ENCODE measurements at regions not wholly inside any gene's neighbourhood (a gene's known extent, or its start where the extent isn't known, plus 50 kb on each side); places are given as distances from the start of the nearest gene placed in this dataset.
A peak's percentile ranks its signal among the peaks of the same experiment; 100 is the strongest.

- peaks cover 1 to 30% (median 16%) of the 10 kb centered on the region in 5 experiments for H3K9me3 ChIP-seq (ENCODE audit: control extremely low read depth in 1 of 5, control insufficient read depth in 4 of 5, insufficient read depth in 2 of 5, low read depth in 1 of 5, low read length in 4 of 5)
- no peak for DNase-seq
- peaks cover 0 to 6% (median 0%) of the 10 kb centered on the region in 4 experiments for H3K4me1 ChIP-seq (ENCODE audit: control extremely low read depth in 1 of 4, control insufficient read depth in 4 of 4, insufficient read depth in 4 of 4, low read length in 3 of 4)
- ChIA-PET POLR2A (no interaction called here), CTCF (no interaction called here)
- H3K27me3 ChIP-seq (replicated peaks in 2 of 5; ENCODE audit: control insufficient read depth in 4 of 5, insufficient read depth in 5 of 5, low read length in 4 of 5) = no peaks in the 10 kb centered on the region
- 93% methylated on average over 13 of the region's 14 CpGs for WGBS (ENCODE audit: insufficient coverage)
- H3K4me3 ChIP-seq (ENCODE audit: control insufficient read depth in 1 of 7, extremely low read depth in 1 of 7, insufficient read depth in 4 of 7, low read depth in 2 of 7, low read length in 6 of 7) = no peak overlapping the region
- H3K27ac ChIP-seq (ENCODE audit: insufficient read depth in 1 of 2, low read depth in 1 of 2, low read length in 2 of 2, poor library complexity in 1 of 2, severe bottlenecking in 2 of 2) = no peak overlapping the region
- no peaks in the 10 kb centered on the region for H3K36me3 ChIP-seq (ENCODE audit: control insufficient read depth in 4 of 4, insufficient read depth in 4 of 4, low read length in 3 of 4)
These were observed 68.0 kb upstream of the MSX1 start for GRCh38 chr4:4791299-4792111.

GRCh38 chr4:4789462-4789861 is 70.0 kb upstream of the MSX1 start:
- H3K27me3 ChIP-seq (replicated peaks in 2 of 5; ENCODE audit: control insufficient read depth in 4 of 5, insufficient read depth in 5 of 5, low read length in 4 of 5) = no peaks in the 10 kb centered on the region
- DNase-seq = peak in 1 of 3 donors; percentile 32
- H3K36me3 ChIP-seq (ENCODE audit: control insufficient read depth in 4 of 4, insufficient read depth in 4 of 4, low read length in 3 of 4) = no peaks in the 10 kb centered on the region
- H3K9me3 ChIP-seq (ENCODE audit: control extremely low read depth in 1 of 5, control insufficient read depth in 4 of 5, insufficient read depth in 2 of 5, low read depth in 1 of 5, low read length in 4 of 5) = peaks cover 0 to 30% (median 16%) of the 10 kb centered on the region in 5 experiments
- ChIA-PET CTCF (no interaction called here), POLR2A (no interaction called here)
- no peak overlapping the region for H3K4me3 ChIP-seq (ENCODE audit: control insufficient read depth in 1 of 7, extremely low read depth in 1 of 7, insufficient read depth in 4 of 7, low read depth in 2 of 7, low read length in 6 of 7)
- H3K27ac ChIP-seq (ENCODE audit: insufficient read depth in 1 of 2, low read depth in 1 of 2, low read length in 2 of 2, poor library complexity in 1 of 2, severe bottlenecking in 2 of 2) = no peak overlapping the region
- 38% methylated on average over 1 of the region's 1 CpG for WGBS (ENCODE audit: insufficient coverage)
- H3K4me1 ChIP-seq (ENCODE audit: control extremely low read depth in 1 of 4, control insufficient read depth in 4 of 4, insufficient read depth in 4 of 4, low read length in 3 of 4) = peaks cover 0 to 6% (median 0%) of the 10 kb centered on the region in 4 experiments

GRCh38 chr4:4788573-4788972 is 70.9 kb upstream of the MSX1 start:
- no peaks in the 10 kb centered on the region for H3K36me3 ChIP-seq (ENCODE audit: control insufficient read depth in 4 of 4, insufficient read depth in 4 of 4, low read length in 3 of 4)
- ChIA-PET CTCF (no interaction called here), POLR2A (no interaction called here)
- H3K27ac ChIP-seq (ENCODE audit: insufficient read depth in 1 of 2, low read depth in 1 of 2, low read length in 2 of 2, poor library complexity in 1 of 2, severe bottlenecking in 2 of 2) = no peak overlapping the region
- no peaks in the 10 kb centered on the region for H3K27me3 ChIP-seq (replicated peaks in 2 of 5; ENCODE audit: control insufficient read depth in 4 of 5, insufficient read depth in 5 of 5, low read length in 4 of 5)
- H3K4me3 ChIP-seq (ENCODE audit: control insufficient read depth in 1 of 7, extremely low read depth in 1 of 7, insufficient read depth in 4 of 7, low read depth in 2 of 7, low read length in 6 of 7) = no peak overlapping the region
- peaks cover 0 to 6% (median 0%) of the 10 kb centered on the region in 4 experiments for H3K4me1 ChIP-seq (ENCODE audit: control extremely low read depth in 1 of 4, control insufficient read depth in 4 of 4, insufficient read depth in 4 of 4, low read length in 3 of 4)
- H3K9me3 ChIP-seq (ENCODE audit: control extremely low read depth in 1 of 5, control insufficient read depth in 4 of 5, insufficient read depth in 2 of 5, low read depth in 1 of 5, low read length in 4 of 5) = peaks cover 0 to 30% (median 16%) of the 10 kb centered on the region in 5 experiments
- peak in 1 of 3 donors; percentile 2 for DNase-seq

- Histone ChIP-seq H3K27ac (ENCODE audit: insufficient read depth in 1 of 2, low read depth in 1 of 2, low read length in 2 of 2, poor library complexity in 1 of 2, severe bottlenecking in 2 of 2) (no peak overlapping the region), H3K9me3 (ENCODE audit: control extremely low read depth in 1 of 5, control insufficient read depth in 4 of 5, insufficient read depth in 2 of 5, low read depth in 1 of 5, low read length in 4 of 5) (peaks cover 0 to 30% (median 16%) of the 10 kb centered on the region in 5 experiments), H3K36me3 (ENCODE audit: control insufficient read depth in 4 of 4, insufficient read depth in 4 of 4, low read length in 3 of 4) (no peaks in the 10 kb centered on the region), H3K4me3 (ENCODE audit: control insufficient read depth in 1 of 7, extremely low read depth in 1 of 7, insufficient read depth in 4 of 7, low read depth in 2 of 7, low read length in 6 of 7) (no peak overlapping the region), H3K27me3 (replicated peaks in 2 of 5; ENCODE audit: control insufficient read depth in 4 of 5, insufficient read depth in 5 of 5, low read length in 4 of 5) (no peaks in the 10 kb centered on the region), H3K4me1 (ENCODE audit: control extremely low read depth in 1 of 4, control insufficient read depth in 4 of 4, insufficient read depth in 4 of 4, low read length in 3 of 4) (peaks cover 0 to 6% (median under 1%) of the 10 kb centered on the region in 4 experiments)
- DNase-seq = peak; percentile 20 to 80 (median 63)
- CTCF ChIA-PET = no interaction called here
- POLR2A ChIA-PET = no interaction called here
- 13% methylated on average over 1 of the region's 3 CpGs for WGBS (ENCODE audit: insufficient coverage)
These were observed 72.0 kb upstream of the MSX1 start for GRCh38 chr4:4787421-4787820.

GRCh38 chr4:4784379-4784778 is 75.1 kb upstream of the MSX1 start:
- H3K27ac ChIP-seq (ENCODE audit: insufficient read depth in 1 of 2, low read depth in 1 of 2, low read length in 2 of 2, poor library complexity in 1 of 2, severe bottlenecking in 2 of 2) = no peak overlapping the region
- H3K4me3 ChIP-seq (ENCODE audit: control insufficient read depth in 1 of 7, extremely low read depth in 1 of 7, insufficient read depth in 4 of 7, low read depth in 2 of 7, low read length in 6 of 7) = no peak overlapping the region
- H3K4me1 ChIP-seq (ENCODE audit: control extremely low read depth in 1 of 4, control insufficient read depth in 4 of 4, insufficient read depth in 4 of 4, low read length in 3 of 4) = peaks cover 0 to 6% (median 2%) of the 10 kb centered on the region in 4 experiments
- WGBS (ENCODE audit: insufficient coverage) = 90% methylated on average over 4 of the region's 5 CpGs
- H3K36me3 ChIP-seq (ENCODE audit: control insufficient read depth in 4 of 4, insufficient read depth in 4 of 4, low read length in 3 of 4) = no peaks in the 10 kb centered on the region
- no peaks in the 10 kb centered on the region for H3K27me3 ChIP-seq (replicated peaks in 2 of 5; ENCODE audit: control insufficient read depth in 4 of 5, insufficient read depth in 5 of 5, low read length in 4 of 5)
- POLR2A ChIA-PET = no interaction called here
- CTCF ChIA-PET = no interaction called here
- H3K9me3 ChIP-seq (ENCODE audit: control extremely low read depth in 1 of 5, control insufficient read depth in 4 of 5, insufficient read depth in 2 of 5, low read depth in 1 of 5, low read length in 4 of 5) = peaks cover 0 to 32% (median 14%) of the 10 kb centered on the region in 5 experiments
- no peak for DNase-seq

GRCh38 chr4:4783847-4784246 is 75.6 kb upstream of the MSX1 start:
- ChIA-PET POLR2A (no interaction called here), CTCF (no interaction called here)
- Histone ChIP-seq H3K9me3 (ENCODE audit: control extremely low read depth in 1 of 5, control insufficient read depth in 4 of 5, insufficient read depth in 2 of 5, low read depth in 1 of 5, low read length in 4 of 5) (peaks cover 0 to 26% (median 12%) of the 10 kb centered on the region in 5 experiments), H3K4me3 (ENCODE audit: control insufficient read depth in 1 of 7, extremely low read depth in 1 of 7, insufficient read depth in 4 of 7, low read depth in 2 of 7, low read length in 6 of 7) (no peak overlapping the region), H3K4me1 (ENCODE audit: control extremely low read depth in 1 of 4, control insufficient read depth in 4 of 4, insufficient read depth in 4 of 4, low read length in 3 of 4) (peaks cover 0 to 6% (median 2%) of the 10 kb centered on the region in 4 experiments), H3K27me3 (replicated peaks in 2 of 5; ENCODE audit: control insufficient read depth in 4 of 5, insufficient read depth in 5 of 5, low read length in 4 of 5) (no peaks in the 10 kb centered on the region), H3K36me3 (ENCODE audit: control insufficient read depth in 4 of 4, insufficient read depth in 4 of 4, low read length in 3 of 4) (no peaks in the 10 kb centered on the region), H3K27ac (ENCODE audit: insufficient read depth in 1 of 2, low read depth in 1 of 2, low read length in 2 of 2, poor library complexity in 1 of 2, severe bottlenecking in 2 of 2) (no peak overlapping the region)
- 98% methylated on average over 5 of the region's 8 CpGs for WGBS (ENCODE audit: insufficient coverage)
- DNase-seq = no peak

GRCh38 chr4:4782969-4783368 is 76.5 kb upstream of the MSX1 start:
- no peak for DNase-seq
- ChIA-PET CTCF (no interaction called here), POLR2A (no interaction called here)
- no peaks in the 10 kb centered on the region for H3K27me3 ChIP-seq (replicated peaks in 2 of 5; ENCODE audit: control insufficient read depth in 4 of 5, insufficient read depth in 5 of 5, low read length in 4 of 5)
- WGBS (ENCODE audit: insufficient coverage) = 60% methylated on average over 1 of the region's 8 CpGs
- peaks cover 0 to 6% (median 2%) of the 10 kb centered on the region in 4 experiments for H3K4me1 ChIP-seq (ENCODE audit: control extremely low read depth in 1 of 4, control insufficient read depth in 4 of 4, insufficient read depth in 4 of 4, low read length in 3 of 4)
- H3K36me3 ChIP-seq (ENCODE audit: control insufficient read depth in 4 of 4, insufficient read depth in 4 of 4, low read length in 3 of 4) = no peaks in the 10 kb centered on the region
- no peak overlapping the region for H3K4me3 ChIP-seq (ENCODE audit: control insufficient read depth in 1 of 7, extremely low read depth in 1 of 7, insufficient read depth in 4 of 7, low read depth in 2 of 7, low read length in 6 of 7)
- H3K27ac ChIP-seq (ENCODE audit: insufficient read depth in 1 of 2, low read depth in 1 of 2, low read length in 2 of 2, poor library complexity in 1 of 2, severe bottlenecking in 2 of 2) = no peak overlapping the region
- peaks cover 0 to 22% (median 8%) of the 10 kb centered on the region in 5 experiments for H3K9me3 ChIP-seq (ENCODE audit: control extremely low read depth in 1 of 5, control insufficient read depth in 4 of 5, insufficient read depth in 2 of 5, low read depth in 1 of 5, low read length in 4 of 5)
